GM18502 (cell line): ENCODE measurements at regions not wholly inside any gene's neighbourhood (a gene's known extent, or its start where the extent isn't known, plus 50 kb on each side); places are given as distances from the start of the nearest gene placed in this dataset.

Experiments
- ATAC-seq: cut with Tn5 transposase; IDR thresholded peaks from one replicate; pipeline ENCODE4 v1.9.1; 2021; ENCODE audit warnings: mild to moderate bottlenecking; ENCODE audit not compliant: unreplicated experiment, poor library complexity

- ATAC-seq: no peak
These were observed 79.6 kb upstream of the HMHB1 start for GRCh38 chr5:143732402-143732801.

DNA sequence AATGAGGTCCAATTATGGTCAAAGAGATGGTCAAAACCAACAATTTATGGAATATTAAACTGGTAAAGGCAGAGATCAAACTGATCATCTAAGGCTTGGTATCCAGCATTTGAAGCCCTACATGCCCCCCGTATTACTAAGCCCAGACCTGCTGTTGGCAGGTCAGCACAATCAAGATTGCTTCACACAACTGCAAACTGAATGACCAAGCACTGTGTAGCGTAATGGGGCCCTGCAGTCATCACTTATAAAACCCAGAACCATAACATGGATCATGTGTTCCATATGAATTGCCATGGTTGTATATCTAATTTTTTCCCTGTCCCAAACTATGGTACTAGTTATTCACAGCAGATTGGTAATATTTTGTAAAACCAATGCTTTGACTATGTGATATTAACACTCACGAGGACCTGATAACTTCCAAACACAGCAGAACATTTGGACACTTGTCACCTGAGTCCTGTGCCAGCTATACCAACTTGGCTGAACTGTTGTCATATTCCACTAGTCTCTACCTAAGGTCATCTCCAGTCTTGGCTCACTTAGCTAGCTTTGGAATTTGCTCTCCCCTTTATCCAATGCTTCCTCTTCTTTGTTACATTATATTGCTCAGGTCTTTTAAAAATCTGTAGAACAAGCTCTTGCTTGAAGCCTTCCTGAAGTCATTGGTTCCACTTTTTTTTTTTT lies 81.7 kb upstream of the HMHB1 start:
- no peak for ATAC-seq

GRCh38 chr5:143729334-143729946 lies 82.5 kb upstream of the HMHB1 start:
- no peak for ATAC-seq

DNA sequence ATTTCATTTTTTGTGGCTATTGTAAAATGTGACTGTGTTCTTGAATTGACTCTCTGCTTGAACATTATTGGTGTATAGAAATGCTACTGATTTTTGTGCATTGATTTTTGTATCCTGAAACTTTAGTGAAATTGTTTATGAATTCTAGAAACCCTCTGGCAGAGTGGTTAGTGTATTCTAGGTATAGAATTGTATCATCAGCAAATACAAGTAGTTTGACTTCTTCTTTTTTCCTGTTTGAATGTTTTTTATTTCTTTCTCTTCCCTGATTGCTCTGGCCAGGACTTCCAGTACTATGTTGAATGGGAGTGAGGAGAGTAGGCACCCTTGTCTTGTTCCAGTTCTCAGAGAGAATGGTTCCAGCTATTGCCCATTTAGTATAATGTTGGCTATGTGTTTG lies 88.8 kb upstream of the HMHB1 start:
- ATAC-seq: no peak

GRCh38 chr5:143721925-143722324 lies 90.0 kb upstream of the HMHB1 start:
- no peak for ATAC-seq

- no peak for ATAC-seq
These were observed 91.3 kb upstream of the HMHB1 start for GRCh38 chr5:143720689-143721088.

DNA sequence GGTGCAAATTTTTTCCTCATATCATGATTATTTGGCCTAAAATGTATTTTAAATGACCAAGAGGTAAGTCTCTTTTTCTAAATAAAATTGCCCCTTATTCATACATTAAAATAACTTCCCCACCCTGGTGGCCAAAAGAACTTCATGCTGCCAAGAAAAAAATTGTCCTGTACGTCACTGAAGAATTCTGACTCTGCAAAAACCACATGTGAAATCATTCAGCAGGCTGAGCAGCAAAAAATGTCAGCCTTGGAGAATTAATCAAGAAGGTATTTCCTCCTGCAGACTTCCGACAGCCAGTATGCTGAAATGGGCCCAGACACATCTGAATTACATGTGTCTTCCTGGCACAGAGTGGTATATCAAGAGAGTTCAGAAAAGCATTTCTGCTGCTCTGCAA lies 94.6 kb upstream of the HMHB1 start:
- ATAC-seq: no peak

DNA sequence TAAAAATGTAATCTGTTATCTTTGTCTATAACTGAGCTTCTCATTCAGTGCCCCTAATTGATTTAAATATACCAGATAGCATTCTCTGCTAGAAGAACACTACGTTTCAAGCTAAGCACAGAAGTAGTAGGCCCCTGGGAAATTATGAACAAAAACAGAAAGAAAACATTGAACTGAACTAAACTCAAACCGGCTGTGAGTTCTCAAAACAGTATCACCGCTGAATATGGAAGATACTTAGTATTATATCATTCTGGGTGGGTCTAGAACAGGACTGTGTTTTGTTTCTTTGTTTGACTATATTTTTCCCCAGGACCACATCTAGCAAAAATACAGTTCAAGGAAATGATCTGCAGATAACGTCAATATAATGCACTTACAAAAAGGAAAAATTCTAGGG lies 95.1 kb upstream of the HMHB1 start:
- no peak for ATAC-seq

DNA sequence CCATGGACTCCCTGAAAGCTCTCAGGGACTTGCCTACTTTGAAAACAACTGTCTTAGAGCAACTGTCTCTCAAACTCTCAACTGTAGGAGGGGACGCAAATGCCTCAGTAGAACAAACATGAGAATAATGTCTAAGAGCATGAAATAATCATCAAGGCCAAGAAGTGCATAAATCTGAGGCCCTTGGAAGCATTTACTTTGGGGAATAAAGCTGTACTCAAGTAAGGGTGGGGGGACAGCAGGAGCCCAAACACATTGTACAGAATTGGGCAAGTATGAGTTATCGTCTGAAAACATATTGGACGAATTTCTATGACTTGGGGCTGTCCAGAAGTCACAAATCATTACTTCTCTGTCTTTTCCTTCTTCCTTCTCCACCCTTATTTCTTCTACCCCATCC lies 96.3 kb upstream of the HMHB1 start:
- no peak for ATAC-seq

DNA sequence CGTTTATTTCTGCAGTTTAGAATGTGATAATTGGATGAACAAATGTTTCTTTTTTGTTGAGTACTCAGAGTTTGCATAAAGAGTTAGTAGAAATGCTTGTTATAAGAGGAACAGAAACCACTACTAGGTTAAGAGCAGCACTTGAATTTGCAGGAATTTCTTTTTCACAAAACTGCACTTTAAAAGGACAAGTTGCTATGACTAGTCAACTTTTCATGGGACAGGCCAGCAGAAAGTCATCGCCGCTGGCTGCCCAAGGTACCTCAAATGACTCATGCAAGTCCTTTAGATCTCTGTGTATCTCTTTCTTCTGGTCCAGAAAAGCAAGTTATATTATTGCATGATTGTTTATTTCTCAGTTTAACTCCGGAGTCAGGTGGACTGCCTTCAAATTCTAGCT lies 97.3 kb upstream of the HMHB1 start:
- peak; percentile 70 for ATAC-seq

DNA sequence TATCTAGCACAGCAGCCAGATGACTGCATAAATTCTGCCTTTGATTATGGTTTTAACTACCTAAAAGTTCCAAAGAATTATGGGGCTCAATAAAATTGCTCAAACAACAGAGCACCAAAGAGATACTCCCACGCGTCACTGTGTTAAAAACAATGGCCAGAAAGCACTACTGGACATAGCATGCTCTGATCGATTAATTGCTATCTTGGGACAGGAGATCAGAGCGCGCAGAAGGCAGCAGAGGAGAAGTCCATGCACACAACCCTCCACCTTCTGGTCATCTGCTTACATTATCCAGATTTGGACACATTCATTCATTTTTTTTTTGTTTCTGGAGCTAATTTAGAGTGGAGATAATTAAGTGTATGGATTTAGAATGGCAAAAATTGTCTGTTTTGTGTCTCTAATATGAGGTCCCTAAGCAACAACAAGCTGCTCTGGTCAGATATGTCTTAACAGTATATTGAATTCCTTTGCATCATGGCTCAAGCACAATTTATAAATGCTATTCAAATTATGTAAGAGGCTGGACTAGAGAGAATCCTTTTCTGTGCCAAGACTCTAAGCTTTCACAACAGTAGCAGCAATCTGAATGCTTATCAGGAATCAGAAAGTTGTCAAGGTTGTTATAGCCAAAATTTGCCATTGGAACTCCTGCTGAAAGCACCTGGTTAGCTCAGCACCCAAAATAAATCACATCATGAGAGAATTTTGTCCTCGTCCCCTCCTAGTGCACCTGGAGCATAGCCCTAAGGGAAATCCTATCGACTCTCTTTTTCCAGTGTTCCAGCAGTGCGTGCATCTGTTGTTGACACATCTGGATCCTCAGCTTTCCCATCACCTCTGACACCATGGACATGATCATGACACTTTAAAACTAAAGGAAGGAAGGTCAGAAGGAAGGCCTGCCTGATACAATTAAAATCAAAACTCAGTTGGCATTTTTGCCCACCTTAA lies 98.6 kb upstream of the HMHB1 start:
- no peak for ATAC-seq

DNA sequence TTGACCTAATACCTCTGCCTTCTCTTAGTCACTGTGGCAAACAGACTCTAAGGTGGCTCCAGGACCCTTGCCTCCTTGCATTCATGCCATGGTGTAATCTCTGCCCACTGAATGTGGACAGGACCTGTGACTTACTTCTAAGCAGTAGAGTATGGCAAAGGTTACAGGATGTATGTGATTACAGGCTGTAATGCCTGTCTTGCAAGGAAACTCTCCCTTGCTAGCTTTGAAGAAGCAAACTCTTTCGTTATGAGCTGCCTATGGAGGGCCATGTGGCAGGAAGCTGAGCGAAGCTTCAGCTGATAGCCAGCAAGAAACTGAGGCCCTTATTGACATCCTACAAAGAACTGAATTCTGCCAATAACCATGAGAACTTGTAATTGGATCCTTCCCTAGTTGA lies 103.3 kb upstream of the HMHB1 start:
- ATAC-seq: no peak

- no peak for ATAC-seq
These were observed 104.2 kb upstream of the HMHB1 start for GRCh38 chr5:143707806-143708205.

GRCh38 chr5:143705381-143705780 lies 106.6 kb upstream of the HMHB1 start:
- no peak for ATAC-seq

DNA sequence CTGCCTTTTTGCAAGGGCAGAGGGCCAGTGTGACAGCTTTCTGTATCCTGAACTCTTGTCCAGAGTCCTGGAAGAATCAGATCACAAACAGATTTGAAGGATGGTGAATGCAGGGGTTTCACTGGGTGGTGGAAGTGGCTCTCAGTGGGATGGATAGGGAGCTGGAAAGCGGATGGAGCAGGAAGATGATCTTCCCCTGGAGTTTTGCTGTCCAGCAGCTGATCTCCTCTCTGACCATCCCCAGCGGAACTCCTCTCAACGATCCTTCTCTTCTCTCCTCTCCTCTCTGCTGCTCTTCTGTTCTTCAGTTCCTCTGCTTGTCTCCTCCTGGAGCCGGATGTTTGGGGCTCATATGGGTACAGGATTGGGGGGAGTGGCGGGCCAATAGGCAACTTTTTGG lies 108.3 kb upstream of the HMHB1 start:
- no peak for ATAC-seq

GRCh38 chr5:143701493-143701892 lies 110.5 kb upstream of the HMHB1 start:
- ATAC-seq: no peak

GRCh38 chr5:143700994-143701393 lies 111.0 kb upstream of the HMHB1 start:
- no peak for ATAC-seq

DNA sequence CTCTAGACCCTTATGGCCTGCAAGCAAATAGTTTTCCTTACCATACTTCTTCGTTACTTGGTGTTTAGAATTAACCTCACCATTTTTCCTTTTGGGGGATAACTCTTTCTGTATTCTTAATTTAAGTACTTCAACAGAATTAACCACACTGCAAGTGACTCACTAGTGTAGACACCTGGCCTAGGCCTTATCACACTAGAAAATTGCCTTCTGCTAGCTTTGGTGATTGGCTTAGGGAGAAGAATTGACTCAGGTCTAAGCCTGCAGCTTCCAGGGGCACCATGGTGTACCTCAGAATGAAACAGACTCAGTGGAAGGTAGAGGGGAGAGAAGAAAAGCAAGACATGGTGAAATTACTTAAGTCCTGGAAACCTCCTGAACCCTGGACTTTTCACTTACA lies 112.8 kb upstream of the HMHB1 start:
- no peak for ATAC-seq

DNA sequence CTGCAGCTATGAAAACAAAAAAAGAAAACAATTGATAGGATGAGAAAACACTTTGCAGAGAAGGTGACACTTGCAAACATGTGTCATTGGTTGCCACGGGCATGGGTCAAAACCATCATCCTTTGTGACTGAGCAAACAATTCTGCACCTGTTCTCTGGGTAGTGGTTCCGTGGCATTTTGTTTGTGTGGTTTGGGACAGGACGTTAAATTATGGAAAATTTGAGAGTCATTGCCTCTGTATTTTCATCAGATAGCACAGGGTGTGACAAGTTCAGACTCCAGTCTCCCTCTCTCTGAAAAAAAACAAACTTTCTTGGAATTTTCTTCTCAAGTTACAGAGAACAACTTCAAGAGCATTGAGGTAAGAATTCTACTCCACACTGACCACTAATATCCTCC lies 113.4 kb upstream of the HMHB1 start:
- ATAC-seq: no peak

GRCh38 chr5:143696921-143697320 lies 115.0 kb upstream of the HMHB1 start:
- no peak for ATAC-seq

DNA sequence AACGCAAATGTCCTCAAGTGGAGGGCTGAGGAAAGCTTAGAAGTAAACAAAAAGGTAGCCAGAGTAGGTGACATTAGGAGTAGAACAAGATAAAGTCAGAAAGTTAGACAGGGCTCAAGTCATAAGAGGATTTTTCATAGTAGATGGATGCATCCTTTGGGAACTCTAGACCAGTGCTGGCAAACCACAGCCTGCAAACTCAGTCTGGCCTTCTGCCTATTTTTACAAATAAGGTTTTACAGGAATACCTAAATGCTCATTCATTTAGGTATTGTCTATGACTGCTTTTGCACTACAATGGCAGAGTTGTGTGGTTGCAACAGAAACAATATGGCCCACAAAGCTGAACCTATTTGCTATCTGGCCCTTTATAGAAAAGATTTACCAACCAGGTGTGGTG lies 116.0 kb upstream of the HMHB1 start:
- ATAC-seq: no peak
